DOHH2 (cell line): ENCODE measurements at regions not wholly inside any gene's neighbourhood (a gene's known extent, or its start where the extent isn't known, plus 50 kb on each side); places are given as distances from the start of the nearest gene placed in this dataset.

Source experiments
- H3F3A ChIP-seq: fragments of 200-600 bp; sonication (generic), shearing (Covaris generic); 2 replicates; pipeline ENCODE4 v1.6.0; 2016; ENCODE audit warnings: antibody characterized with exemption, mild to moderate bottlenecking; ENCODE audit not compliant: control insufficient read depth, insufficient read depth
- H3K27ac ChIP-seq: fragments of 200-600 bp; sonication (generic); 2 replicates; pipeline ENCODE4 v1.5.1; 2014; ENCODE audit warnings: low read depth, mild to moderate bottlenecking, low read length, moderate library complexity
- H3K27me3 ChIP-seq: fragments of 200-600 bp; sonication (generic); 2 replicates; pipeline ENCODE4 v1.6.1; 2014; ENCODE audit warnings: mild to moderate bottlenecking, low read length, mixed read lengths; ENCODE audit not compliant: control insufficient read depth
- H3K36me3 ChIP-seq: fragments of 200-600 bp; sonication (generic); 2 replicates; pipeline ENCODE4 v1.6.1; 2014; ENCODE audit warnings: mild to moderate bottlenecking, low read length, moderate library complexity, mixed read lengths; ENCODE audit not compliant: control insufficient read depth
- H3K4me1 ChIP-seq: fragments of 200-600 bp; sonication (generic); 2 replicates; pipeline ENCODE4 v1.6.1; 2014; ENCODE audit warnings: mild to moderate bottlenecking, low read length, mixed read lengths; ENCODE audit not compliant: control insufficient read depth
- H3K4me2 ChIP-seq: fragments of 200-600 bp; sonication (generic); 2 replicates; pipeline ENCODE4 v1.6.0; 2014; ENCODE audit warnings: mild to moderate bottlenecking, low read length, moderate library complexity
- H3K4me3 ChIP-seq: fragments of 200-600 bp; sonication (generic); 2 replicates; pipeline ENCODE4 v1.5.1; 2014; ENCODE audit warnings: mild to moderate bottlenecking, low read length, mixed read lengths
- H3K79me2 ChIP-seq: fragments of 200-600 bp; sonication (generic); 2 replicates; pipeline ENCODE4 v1.6.1; 2014; ENCODE audit warnings: mild to moderate bottlenecking, low read length, mixed read lengths; ENCODE audit not compliant: control insufficient read depth
- H3K9me2 ChIP-seq: fragments of 200-600 bp; sonication (generic); replicated peaks from 2 replicates; pipeline ENCODE4 v1.6.1; 2014; ENCODE audit warnings: mild to moderate bottlenecking, low read length, mixed read lengths; ENCODE audit not compliant: control insufficient read depth
- H3K9me3 ChIP-seq: fragments of 200-600 bp; sonication (generic); 2 replicates; pipeline ENCODE4 v1.6.1; 2014; ENCODE audit warnings: antibody characterized with exemption, low read length, mixed read lengths; ENCODE audit not compliant: control insufficient read depth, insufficient read depth
- H4K20me1 ChIP-seq: fragments of 200-600 bp; sonication (generic); 2 replicates; pipeline ENCODE4 v1.6.0; 2014; ENCODE audit warnings: low read depth, mild to moderate bottlenecking, antibody characterized with exemption, low read length, moderate library complexity; ENCODE audit not compliant: control insufficient read depth, insufficient read depth
- CTCF ChIP-seq: fragments of 200-600 bp; sonication (generic); IDR thresholded peaks from one replicate; pipeline ENCODE4 v1.5.1; 2014; ENCODE audit warnings: antibody characterized with exemption, mild to moderate bottlenecking, low read depth, low read length; ENCODE audit not compliant: poor library complexity, severe bottlenecking
- EZH2phosphoT487 ChIP-seq: fragments of 200-600 bp; sonication (generic); IDR thresholded peaks from 2 replicates; pipeline ENCODE4 v1.6.1; 2017; ENCODE audit warnings: borderline replicate concordance, mild to moderate bottlenecking, antibody characterized with exemption, low read length, moderate library complexity, mixed read lengths

DNA sequence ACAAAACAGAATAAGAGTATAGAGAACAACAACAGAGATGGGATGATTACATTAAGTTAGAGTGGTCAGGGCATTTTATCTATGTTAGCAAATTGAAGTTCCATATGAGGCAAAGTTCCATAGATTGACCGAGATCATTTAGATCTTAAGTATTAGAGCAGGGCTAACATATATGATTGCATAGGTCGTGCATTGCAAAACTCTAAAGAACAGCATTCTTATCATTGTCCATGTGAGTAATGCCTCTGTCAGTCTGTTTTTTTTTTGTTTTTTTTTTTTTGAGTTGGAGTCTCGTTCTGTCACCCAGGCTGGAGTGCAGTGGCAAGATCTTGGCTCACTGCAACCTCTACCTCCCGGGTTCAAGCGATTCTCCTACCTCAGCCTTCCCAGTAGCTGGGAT, 341.7 kb upstream of the KCNH8 start:
- H3K9me3 ChIP-seq = no peaks in the 10 kb centered on the region
- H3K36me3 ChIP-seq = no peaks in the 10 kb centered on the region
- no peak overlapping the region for H3K4me2 ChIP-seq
- H3K4me3 ChIP-seq = no peak overlapping the region
- H3K79me2 ChIP-seq = no peaks in the 10 kb centered on the region
- H3K4me1 ChIP-seq = no peaks in the 10 kb centered on the region
- H3K27ac ChIP-seq = no peak overlapping the region
- no peaks in the 10 kb centered on the region for H4K20me1 ChIP-seq
- H3K9me2 ChIP-seq = no peaks in the 10 kb centered on the region
- no peak for TF ChIP-seq CTCF
- no peaks in the 10 kb centered on the region; the same call in 1 of the 2 replicates for H3K27me3 ChIP-seq
- H3F3A ChIP-seq = no peaks in the 10 kb centered on the region

DNA sequence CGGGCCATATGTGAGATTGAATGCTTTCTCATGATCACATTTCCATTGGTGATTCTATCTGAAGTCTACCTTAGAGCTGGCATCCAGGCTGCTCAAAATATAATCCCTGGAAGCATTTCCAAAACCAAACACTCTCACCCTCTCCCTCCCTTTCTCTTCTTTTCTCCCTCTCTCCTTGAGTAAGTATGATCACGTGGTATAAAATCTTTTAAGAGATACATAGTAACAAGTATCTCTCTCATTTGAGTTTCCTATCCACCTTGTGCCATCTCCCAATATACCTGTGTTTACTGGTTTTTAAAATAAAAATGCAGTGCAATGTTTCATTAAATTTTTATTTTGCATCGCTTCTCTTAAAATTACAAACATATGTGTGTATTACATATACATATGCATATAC, 350.9 kb upstream of the KCNH8 start:
- Histone ChIP-seq H3K27ac (no peak overlapping the region), H3K4me3 (no peak overlapping the region), H3K36me3 (no peaks in the 10 kb centered on the region), H4K20me1 (no peaks in the 10 kb centered on the region), H3K4me2 (no peak overlapping the region), H3K79me2 (no peaks in the 10 kb centered on the region), H3K9me2 (no peaks in the 10 kb centered on the region), H3F3A (no peaks in the 10 kb centered on the region), H3K9me3 (no peaks in the 10 kb centered on the region), H3K4me1 (no peaks in the 10 kb centered on the region), H3K27me3 (no peaks in the 10 kb centered on the region)
- TF ChIP-seq CTCF = no peak
- TF ChIP-seq EZH2phosphoT487 = no peak

- no peaks in the 10 kb centered on the region for H3K9me2 ChIP-seq
- no peak overlapping the region for H3K4me2 ChIP-seq
- TF ChIP-seq EZH2phosphoT487 (no peak), CTCF (no peak)
- no peaks in the 10 kb centered on the region for H4K20me1 ChIP-seq
- no peak overlapping the region for H3K27ac ChIP-seq
- no peaks in the 10 kb centered on the region for H3F3A ChIP-seq
- H3K27me3 ChIP-seq = no peaks in the 10 kb centered on the region
- no peaks in the 10 kb centered on the region for H3K36me3 ChIP-seq
- no peaks in the 10 kb centered on the region for H3K9me3 ChIP-seq
- no peak overlapping the region for H3K4me3 ChIP-seq
- no peaks in the 10 kb centered on the region for H3K4me1 ChIP-seq
- no peaks in the 10 kb centered on the region for H3K79me2 ChIP-seq
These were observed 353.2 kb upstream of the KCNH8 start for GRCh38 chr3:18795078-18795477.

DNA sequence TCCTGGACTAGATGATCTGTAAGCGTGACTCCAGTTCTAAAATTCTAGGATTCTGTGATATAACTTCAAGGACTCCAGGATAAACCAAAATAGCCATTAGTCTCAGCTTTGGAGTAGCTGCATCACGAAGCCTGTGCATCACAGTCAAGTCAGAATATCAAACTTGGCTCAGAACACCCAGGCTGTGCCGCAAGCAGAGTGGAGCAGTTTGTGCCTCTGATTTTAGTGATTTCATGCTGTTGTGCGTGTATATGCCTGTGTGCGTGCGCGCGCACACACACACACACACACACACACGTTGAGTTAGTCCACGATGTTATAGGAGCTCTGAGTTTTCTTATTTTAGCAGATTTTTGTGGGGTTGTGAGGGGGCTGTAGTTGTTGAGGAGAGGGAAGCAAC, 356.6 kb upstream of the KCNH8 start:
- H3K4me1 ChIP-seq = no peaks in the 10 kb centered on the region
- no peak overlapping the region for H3K4me3 ChIP-seq
- no peaks in the 10 kb centered on the region for H3K36me3 ChIP-seq
- peaks cover 5% of the 10 kb centered on the region; the same call in 1 of the 2 replicates for H3F3A ChIP-seq
- no peak overlapping the region for H3K4me2 ChIP-seq
- no peak overlapping the region for H3K27ac ChIP-seq
- no peaks in the 10 kb centered on the region for H3K9me2 ChIP-seq
- no peaks in the 10 kb centered on the region for H3K9me3 ChIP-seq
- H3K27me3 ChIP-seq = 0 out of 2 replicates have a peak, but pooled peaks cover 3% of the 10 kb centered on the region
- H4K20me1 ChIP-seq = no peaks in the 10 kb centered on the region
- H3K79me2 ChIP-seq = no peaks in the 10 kb centered on the region
- no peak for TF ChIP-seq CTCF
